ENCODE measurements at regions not wholly inside any gene's neighbourhood (a gene's known extent, or its start where the extent isn't known, plus 50 kb on each side); places are given as distances from the start of the nearest gene placed in this dataset.

DNA sequence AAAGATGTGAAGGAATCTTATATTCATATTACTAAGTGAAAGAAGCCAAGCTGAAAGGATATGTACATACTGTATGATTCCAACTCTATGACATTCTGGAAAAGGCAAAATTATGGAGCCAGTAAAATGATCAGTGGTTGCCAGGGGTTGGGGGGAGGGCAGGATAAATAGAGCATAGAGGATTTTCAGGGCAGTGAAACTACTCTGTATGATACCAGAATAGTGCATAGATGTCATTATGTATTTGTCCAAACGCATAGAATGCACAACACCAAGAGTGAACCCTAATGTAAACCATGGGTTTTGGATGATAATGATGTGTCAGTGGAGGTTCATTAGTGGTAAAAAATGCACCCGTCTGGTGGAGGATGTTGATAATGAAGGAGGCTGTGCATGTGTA is 71.0 kb upstream of the ZNF423 start:
- no peak overlapping the region for H3K4me2 ChIP-seq (ENCODE audit: low read depth, low read length)
- no peaks in the 10 kb centered on the region for H3K36me3 ChIP-seq (replicated peaks; ENCODE audit: insufficient read depth, low read length)
- H3K4me1 ChIP-seq (ENCODE audit: low read length): no peaks in the 10 kb centered on the region
- H3K9ac ChIP-seq (ENCODE audit: low read length): no peak overlapping the region
- TF ChIP-seq EZH2phosphoT487 (IDR thresholded peaks at IDR 0.05; ENCODE audit: low read length): no peak
- TF ChIP-seq, protein P1, sequence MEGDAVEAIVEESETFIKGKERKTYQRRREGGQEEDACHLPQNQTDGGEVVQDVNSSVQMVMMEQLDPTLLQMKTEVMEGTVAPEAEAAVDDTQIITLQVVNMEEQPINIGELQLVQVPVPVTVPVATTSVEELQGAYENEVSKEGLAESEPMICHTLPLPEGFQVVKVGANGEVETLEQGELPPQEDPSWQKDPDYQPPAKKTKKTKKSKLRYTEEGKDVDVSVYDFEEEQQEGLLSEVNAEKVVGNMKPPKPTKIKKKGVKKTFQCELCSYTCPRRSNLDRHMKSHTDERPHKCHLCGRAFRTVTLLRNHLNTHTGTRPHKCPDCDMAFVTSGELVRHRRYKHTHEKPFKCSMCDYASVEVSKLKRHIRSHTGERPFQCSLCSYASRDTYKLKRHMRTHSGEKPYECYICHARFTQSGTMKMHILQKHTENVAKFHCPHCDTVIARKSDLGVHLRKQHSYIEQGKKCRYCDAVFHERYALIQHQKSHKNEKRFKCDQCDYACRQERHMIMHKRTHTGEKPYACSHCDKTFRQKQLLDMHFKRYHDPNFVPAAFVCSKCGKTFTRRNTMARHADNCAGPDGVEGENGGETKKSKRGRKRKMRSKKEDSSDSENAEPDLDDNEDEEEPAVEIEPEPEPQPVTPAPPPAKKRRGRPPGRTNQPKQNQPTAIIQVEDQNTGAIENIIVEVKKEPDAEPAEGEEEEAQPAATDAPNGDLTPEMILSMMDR (IDR thresholded peaks at IDR 0.05; ENCODE audit: low read length): no peak
- TF ChIP-seq EZH2 (optimal IDR thresholded peaks at IDR 0.05; ENCODE audit: low read depth, low read length): no peak
- H3K27ac ChIP-seq (ENCODE audit: low read length): no peak overlapping the region
- H3K9me2 ChIP-seq (replicated peaks; ENCODE audit: insufficient read depth, low read length): no peaks in the 10 kb centered on the region
- no peak overlapping the region for H2AFZ ChIP-seq (ENCODE audit: low read length)
- H3K4me3 ChIP-seq (ENCODE audit: low read length): no peak overlapping the region
- H3K79me2 ChIP-seq (ENCODE audit: low read length): no peaks in the 10 kb centered on the region
- H3K27me3 ChIP-seq (replicated peaks; ENCODE audit: insufficient read depth, low read length): peaks cover 15% of the 10 kb centered on the region
- DNase-seq: no peak
- no peaks in the 10 kb centered on the region for H4K20me1 ChIP-seq (ENCODE audit: insufficient read depth, low read length)
- no peaks in the 10 kb centered on the region for H3F3A ChIP-seq (ENCODE audit: insufficient read depth, low read length)
- H3K9me3 ChIP-seq (replicated peaks; ENCODE audit: insufficient read depth, low read length): no peaks in the 10 kb centered on the region

DNA sequence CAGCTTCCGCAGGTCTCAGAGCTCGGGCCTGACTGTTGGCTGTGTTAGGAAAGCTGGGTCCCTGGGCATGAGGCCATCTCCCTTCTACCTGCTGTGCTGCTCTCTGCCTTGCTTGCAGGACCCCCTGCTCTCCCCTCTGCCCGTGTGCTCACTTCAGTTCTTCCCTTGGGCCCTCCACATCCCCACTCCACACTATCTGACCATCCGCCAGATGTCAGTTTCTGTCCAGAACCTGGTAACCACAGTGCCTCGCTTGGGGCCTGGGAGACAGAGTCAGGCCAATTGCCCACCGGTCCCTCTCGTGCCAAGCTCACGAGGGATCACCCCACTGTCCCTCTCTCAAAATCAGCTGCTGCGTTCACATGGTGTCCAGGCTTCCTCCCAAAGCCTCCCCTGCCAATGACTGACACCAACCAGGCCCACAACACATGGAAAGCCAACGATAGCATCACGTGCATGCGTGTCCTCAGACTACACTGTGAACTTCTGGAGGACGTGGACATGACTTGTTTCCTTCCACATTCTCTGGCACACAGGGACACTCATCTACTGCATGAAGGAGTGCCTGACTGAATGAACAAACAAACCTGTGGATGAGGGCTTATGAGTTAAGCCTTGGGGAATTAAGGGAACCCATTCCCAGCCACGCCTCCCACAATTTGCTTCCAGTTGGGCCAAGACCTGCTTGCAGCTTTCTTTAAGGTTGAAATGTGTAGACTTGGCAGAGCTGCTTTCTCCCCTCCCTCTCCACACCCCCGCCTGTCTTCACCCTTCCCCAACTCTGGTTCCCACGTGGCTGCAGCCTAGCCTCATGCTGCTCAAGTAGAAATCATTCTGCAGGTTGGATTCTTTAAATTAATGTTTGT is 72.5 kb upstream of the ZNF423 start:
- H3K79me2 ChIP-seq (ENCODE audit: low read length): no peaks in the 10 kb centered on the region
- no peak for DNase-seq
- no peaks in the 10 kb centered on the region for H3K36me3 ChIP-seq (replicated peaks; ENCODE audit: insufficient read depth, low read length)
- H3K9me2 ChIP-seq (replicated peaks; ENCODE audit: insufficient read depth, low read length): no peaks in the 10 kb centered on the region
- H3F3A ChIP-seq (ENCODE audit: insufficient read depth, low read length): no peaks in the 10 kb centered on the region
- H3K4me1 ChIP-seq (ENCODE audit: low read length): no peaks in the 10 kb centered on the region
- no peak for TF ChIP-seq EZH2phosphoT487 (IDR thresholded peaks at IDR 0.05; ENCODE audit: low read length)
- TF ChIP-seq, protein P1 (IDR thresholded peaks at IDR 0.05; ENCODE audit: low read length): no peak
- no peak for TF ChIP-seq EZH2 (optimal IDR thresholded peaks at IDR 0.05; ENCODE audit: low read depth, low read length)
- peaks cover 20% of the 10 kb centered on the region for H3K27me3 ChIP-seq (replicated peaks; ENCODE audit: insufficient read depth, low read length)
- no peak overlapping the region for H3K4me2 ChIP-seq (ENCODE audit: low read depth, low read length)
- H3K9me3 ChIP-seq (replicated peaks; ENCODE audit: insufficient read depth, low read length): no peaks in the 10 kb centered on the region
- no peak overlapping the region for H3K27ac ChIP-seq (ENCODE audit: low read length)
- H3K9ac ChIP-seq (ENCODE audit: low read length): no peak overlapping the region
- H4K20me1 ChIP-seq (ENCODE audit: insufficient read depth, low read length): no peaks in the 10 kb centered on the region
- H2AFZ ChIP-seq (ENCODE audit: low read length): no peak overlapping the region
- no peak overlapping the region for H3K4me3 ChIP-seq (ENCODE audit: low read length)

DNA sequence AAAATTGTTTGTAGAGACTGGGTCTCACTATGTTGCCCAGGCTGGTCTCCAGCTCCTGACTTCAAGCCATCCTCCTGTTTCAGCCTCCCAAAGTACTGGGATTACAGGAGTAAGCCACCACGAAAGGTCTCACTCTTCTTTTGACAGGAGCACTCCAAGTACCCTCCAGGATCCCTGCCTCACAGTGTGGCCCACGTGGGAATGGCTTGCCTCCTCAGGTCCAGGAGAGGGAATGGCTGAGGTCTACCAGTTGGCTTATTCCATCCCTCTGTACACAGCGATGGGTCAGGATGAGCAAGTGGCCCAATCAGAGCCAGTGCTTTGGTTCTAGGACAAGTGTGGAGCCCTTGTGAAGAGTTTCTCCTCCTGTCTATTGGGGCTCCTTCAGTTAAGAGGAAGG is 73.7 kb upstream of the ZNF423 start:
- H3F3A ChIP-seq (ENCODE audit: insufficient read depth, low read length): no peaks in the 10 kb centered on the region
- H3K27me3 ChIP-seq (replicated peaks; ENCODE audit: insufficient read depth, low read length): peaks cover 20% of the 10 kb centered on the region
- no peak overlapping the region for H3K4me3 ChIP-seq (ENCODE audit: low read length)
- no peaks in the 10 kb centered on the region for H3K36me3 ChIP-seq (replicated peaks; ENCODE audit: insufficient read depth, low read length)
- DNase-seq: no peak
- H3K9me2 ChIP-seq (replicated peaks; ENCODE audit: insufficient read depth, low read length): no peaks in the 10 kb centered on the region
- no peak overlapping the region for H3K4me2 ChIP-seq (ENCODE audit: low read depth, low read length)
- H3K27ac ChIP-seq (ENCODE audit: low read length): no peak overlapping the region
- no peaks in the 10 kb centered on the region for H3K4me1 ChIP-seq (ENCODE audit: low read length)
- no peak overlapping the region for H3K9ac ChIP-seq (ENCODE audit: low read length)
- no peak for TF ChIP-seq EZH2 (optimal IDR thresholded peaks at IDR 0.05; ENCODE audit: low read depth, low read length)
- TF ChIP-seq EZH2phosphoT487 (IDR thresholded peaks at IDR 0.05; ENCODE audit: low read length): no peak
- TF ChIP-seq, protein P1 (IDR thresholded peaks at IDR 0.05; ENCODE audit: low read length): no peak
- no peaks in the 10 kb centered on the region for H3K79me2 ChIP-seq (ENCODE audit: low read length)
- no peaks in the 10 kb centered on the region for H3K9me3 ChIP-seq (replicated peaks; ENCODE audit: insufficient read depth, low read length)
- no peaks in the 10 kb centered on the region for H4K20me1 ChIP-seq (ENCODE audit: insufficient read depth, low read length)
- H2AFZ ChIP-seq (ENCODE audit: low read length): no peak overlapping the region
